Esophagus muscularis mucosa (tissue), 4 donors: ENCODE measurements at regions not wholly inside any gene's neighbourhood (a gene's known extent, or its start where the extent isn't known, plus 50 kb on each side); places are given as distances from the start of the nearest gene placed in this dataset.

Experiments
- DNase-seq: peaks from one replicate; pipeline ENCODE4 v3.0.0-alpha.2; 2017; ENCODE audit errors: extremely low spot score
- H3K27ac ChIP-seq, 4 donors: fragments of 200-600 bp; sonication (generic); replicated peaks in 1 of 4; 1 replicate in 3 of 4; 2 replicates in 1 of 4; pipeline ENCODE4 v1.5.1; 2016 to 2019; ENCODE audit warnings: mild to moderate bottlenecking in 1 of 4
- H3K27me3 ChIP-seq, 4 donors: fragments of 200-600 bp; sonication (generic); one replicate each; pipeline versions ENCODE4 v1.5.1 to v1.6.0; 2016 to 2019
- H3K36me3 ChIP-seq, 4 donors: fragments of 200-600 bp; sonication (generic); one replicate each; pipeline ENCODE4 v1.5.1; 2016 to 2019
- H3K4me1 ChIP-seq, 4 donors: fragments of 200-600 bp; sonication (generic); one replicate each; pipeline ENCODE4 v1.5.1; 2016 to 2019
- H3K4me3 ChIP-seq, 4 donors: fragments of 200-600 bp; sonication (generic); 1 replicate in 2 of 4; 2 replicates in 2 of 4; pipeline ENCODE4 v1.5.1; 2016 to 2019; ENCODE audit warnings: mild to moderate bottlenecking in 4 of 4, moderate library complexity in 1 of 4
- H3K9me3 ChIP-seq, 4 donors: fragments of 200-600 bp; sonication (generic); 1 replicate in 3 of 4; 2 replicates in 1 of 4; pipeline ENCODE4 v1.5.1; 2016 to 2019
- CTCF ChIP-seq, 3 experiments: fragments of 200-600 bp in 2 of 3; fragments of 450-650 bp in 1 of 3; sonication (generic) in 2 of 3; IDR thresholded peaks; one replicate each; pipeline ENCODE4 v1.5.1; 2017 to 2019; ENCODE audit warnings: antibody characterized with exemption in 3 of 3, mild to moderate bottlenecking in 2 of 3, moderate library complexity in 1 of 3
- EP300 ChIP-seq: sonication (generic); formaldehyde crosslinking; IDR thresholded peaks from one replicate; pipeline ENCODE4 v1.6.1; 2017; ENCODE audit warnings: antibody characterized with exemption
- POLR2A ChIP-seq: fragments of 450-650 bp; IDR thresholded peaks from one replicate; pipeline ENCODE4 v1.6.1; 2017; ENCODE audit warnings: antibody characterized with exemption, moderate library complexity, mild to moderate bottlenecking, low read depth
- POLR2AphosphoS5 ChIP-seq, 2 donors: sonication (generic); formaldehyde crosslinking; IDR thresholded peaks; one replicate each; pipeline ENCODE4 v1.6.1; 2017; ENCODE audit warnings: antibody characterized with exemption in 2 of 2
- WGBS: methylation state at CpG from one replicate; pipeline ENCODE4 v1.1.5; 2018; 5-methylcytosine and 5-hydroxymethylcytosine counted together
- intact Hi-C: fragments of 100-400 bp; cut with DNase I; formaldehyde crosslinking; loops from one replicate; pipeline ENCODE4 v1.15.1; 2023

GRCh38 chr3:66751842-66752241, 246.3 kb upstream of the KBTBD8 start:
- no peaks in the 10 kb centered on the region for H3K9me3 ChIP-seq
- TF ChIP-seq POLR2AphosphoS5 (IDR thresholded peaks at IDR 0.05) (no peak), CTCF (IDR thresholded peaks at IDR 0.05) (no peak), EP300 (no peak)
- H3K27ac ChIP-seq: peak overlapping the region in 2 of 4 donors; percentile 12 to 19
- no peaks in the 10 kb centered on the region for H3K36me3 ChIP-seq
- no peak overlapping the region for H3K4me3 ChIP-seq
- intact Hi-C loops: no loop called here
- H3K27me3 ChIP-seq: no peaks in the 10 kb centered on the region
- peaks cover 0 to 45% (median 31%) of the 10 kb centered on the region in 4 donors for H3K4me1 ChIP-seq
- 93% methylated on average over 3 of the region's 3 CpGs for WGBS
- no peak for DNase-seq

GRCh38 chr3:66753670-66754069, 244.4 kb upstream of the KBTBD8 start:
- intact Hi-C loops: no loop called here
- Histone ChIP-seq H3K27ac (no peak overlapping the region), H3K4me3 (no peak overlapping the region), H3K4me1 (peaks cover 0 to 34% (median 20%) of the 10 kb centered on the region in 4 donors), H3K27me3 (no peaks in the 10 kb centered on the region), H3K9me3 (no peaks in the 10 kb centered on the region), H3K36me3 (no peaks in the 10 kb centered on the region)
- no peak for DNase-seq
- no peak for TF ChIP-seq POLR2A

GRCh38 chr3:66754613-66755012, 243.5 kb upstream of the KBTBD8 start:
- Histone ChIP-seq H3K4me3 (no peak overlapping the region), H3K36me3 (no peaks in the 10 kb centered on the region), H3K27me3 (no peaks in the 10 kb centered on the region), H3K9me3 (no peaks in the 10 kb centered on the region), H3K27ac (no peak overlapping the region), H3K4me1 (peaks cover 0 to 29% (median 18%) of the 10 kb centered on the region in 4 donors)
- 93% methylated on average over 6 of the region's 7 CpGs for WGBS
- intact Hi-C loops: loop anchor here (5.0 kb wide), 1 partner anchor 38 kb away; no protein-coding TSS in a partner anchor
- TF ChIP-seq POLR2A (no peak), EP300 (no peak), POLR2AphosphoS5 (IDR thresholded peaks at IDR 0.05) (no peak), CTCF (IDR thresholded peaks at IDR 0.05) (no peak)
- DNase-seq: no peak

GRCh38 chr3:66755924-66756323, 242.2 kb upstream of the KBTBD8 start:
- no peaks in the 10 kb centered on the region for H3K27me3 ChIP-seq
- H3K36me3 ChIP-seq: no peaks in the 10 kb centered on the region
- H3K4me1 ChIP-seq: peaks cover 0 to 27% (median 16%) of the 10 kb centered on the region in 4 donors
- 93% methylated on average over 6 of the region's 6 CpGs for WGBS
- intact Hi-C loops: loop anchor here (5.0 kb wide), 1 partner anchor 36 kb away; no protein-coding TSS in a partner anchor
- H3K9me3 ChIP-seq: no peaks in the 10 kb centered on the region
- no peak for DNase-seq
- TF ChIP-seq POLR2AphosphoS5 (IDR thresholded peaks at IDR 0.05) (no peak), EP300 (no peak), POLR2A (no peak), CTCF (IDR thresholded peaks at IDR 0.05) (no peak)
- no peak overlapping the region for H3K4me3 ChIP-seq
- no peak overlapping the region for H3K27ac ChIP-seq

GRCh38 chr3:66756468-66757036, 241.6 kb upstream of the KBTBD8 start:
- H3K9me3 ChIP-seq: no peaks in the 10 kb centered on the region
- intact Hi-C loops: loop anchor here (5.0 kb wide), 1 partner anchor 36 kb away; no protein-coding TSS in a partner anchor
- no peaks in the 10 kb centered on the region for H3K36me3 ChIP-seq
- no peaks in the 10 kb centered on the region for H3K27me3 ChIP-seq
- DNase-seq: no peak
- 82% methylated on average over 8 of the region's 8 CpGs for WGBS
- no peak for TF ChIP-seq POLR2A
- TF ChIP-seq EP300: no peak
- TF ChIP-seq POLR2AphosphoS5 (IDR thresholded peaks at IDR 0.05): no peak
- no peak for TF ChIP-seq CTCF (IDR thresholded peaks at IDR 0.05)
- no peak overlapping the region for H3K4me3 ChIP-seq
- H3K4me1 ChIP-seq: peaks cover 0 to 21% (median 10%) of the 10 kb centered on the region in 4 donors
- no peak overlapping the region for H3K27ac ChIP-seq
